Breast epithelium (tissue), 3 donors: ENCODE measurements at regions not wholly inside any gene's neighbourhood (a gene's known extent, or its start where the extent isn't known, plus 50 kb on each side); places are given as distances from the start of the nearest gene placed in this dataset.

ENCODE experiments used
- POLR2AphosphoS5 ChIP-seq, 3 donors: sonication (generic); formaldehyde crosslinking; IDR thresholded peaks; one replicate each; pipeline ENCODE4 v1.6.1; 2017; ENCODE audit warnings: antibody characterized with exemption in 3 of 3
- TF ChIP-seq, protein P1 (sequence below), 3 donors: fragments of 450-650 bp; IDR thresholded peaks; one replicate each; pipeline ENCODE4 v1.5.1; 2016 to 2017; ENCODE audit warnings: antibody characterized with exemption in 3 of 3, mild to moderate bottlenecking in 3 of 3, moderate library complexity in 3 of 3

DNA sequence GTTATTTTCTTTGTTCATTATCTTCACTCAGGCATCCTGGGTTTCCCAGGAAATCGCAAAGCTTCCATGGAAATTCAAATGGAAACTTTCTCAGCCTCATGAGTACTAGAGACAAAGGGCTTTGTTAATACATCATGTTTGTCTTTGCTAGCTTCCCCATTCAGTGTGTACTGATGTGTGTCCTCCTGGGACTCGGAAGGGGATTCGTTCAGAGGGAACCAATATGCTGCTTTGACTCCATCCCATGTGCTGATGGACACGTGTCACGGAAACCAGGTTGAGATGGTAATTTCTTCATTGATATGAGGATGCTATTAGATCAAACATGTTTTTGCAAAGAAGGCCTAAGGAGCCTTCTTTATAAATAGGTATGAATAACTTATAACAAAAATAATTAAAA is 87.0 kb upstream of the KCNAB1 start:
- TF ChIP-seq, protein P1, sequence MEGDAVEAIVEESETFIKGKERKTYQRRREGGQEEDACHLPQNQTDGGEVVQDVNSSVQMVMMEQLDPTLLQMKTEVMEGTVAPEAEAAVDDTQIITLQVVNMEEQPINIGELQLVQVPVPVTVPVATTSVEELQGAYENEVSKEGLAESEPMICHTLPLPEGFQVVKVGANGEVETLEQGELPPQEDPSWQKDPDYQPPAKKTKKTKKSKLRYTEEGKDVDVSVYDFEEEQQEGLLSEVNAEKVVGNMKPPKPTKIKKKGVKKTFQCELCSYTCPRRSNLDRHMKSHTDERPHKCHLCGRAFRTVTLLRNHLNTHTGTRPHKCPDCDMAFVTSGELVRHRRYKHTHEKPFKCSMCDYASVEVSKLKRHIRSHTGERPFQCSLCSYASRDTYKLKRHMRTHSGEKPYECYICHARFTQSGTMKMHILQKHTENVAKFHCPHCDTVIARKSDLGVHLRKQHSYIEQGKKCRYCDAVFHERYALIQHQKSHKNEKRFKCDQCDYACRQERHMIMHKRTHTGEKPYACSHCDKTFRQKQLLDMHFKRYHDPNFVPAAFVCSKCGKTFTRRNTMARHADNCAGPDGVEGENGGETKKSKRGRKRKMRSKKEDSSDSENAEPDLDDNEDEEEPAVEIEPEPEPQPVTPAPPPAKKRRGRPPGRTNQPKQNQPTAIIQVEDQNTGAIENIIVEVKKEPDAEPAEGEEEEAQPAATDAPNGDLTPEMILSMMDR (IDR thresholded peaks at IDR 0.05) = no peak
- no peak for TF ChIP-seq POLR2AphosphoS5 (IDR thresholded peaks at IDR 0.05)
